CD14-positive monocyte (primary cell): ENCODE measurements at regions not wholly inside any gene's neighbourhood (a gene's known extent, or its start where the extent isn't known, plus 50 kb on each side); places are given as distances from the start of the nearest gene placed in this dataset.

Source experiments
- DNase-seq, 3 donors: peaks; one replicate each; pipeline ENCODE4 v3.0.0-alpha.2; 2011 to 2022
- H2AFZ ChIP-seq: 2 replicates; pipeline ENCODE4 v1.6.0; 2012; ENCODE audit warnings: mild to moderate bottlenecking, low read depth, low read length, inconsistent platforms; ENCODE audit not compliant: insufficient read depth, poor library complexity, severe bottlenecking
- H3K27ac ChIP-seq, 2 donors: 1 replicate in 1 of 2; 2 replicates in 1 of 2; pipeline ENCODE4 v1.5.1; 2012 to 2013; ENCODE audit warnings: low read length in 2 of 2, control low read depth in 1 of 2, inconsistent platforms in 1 of 2, low read depth in 1 of 2, mild to moderate bottlenecking in 1 of 2
- H3K27me3 ChIP-seq, 2 donors: one replicate each; pipeline versions ENCODE4 v1.6.0 to v1.6.1; 2011 to 2013; ENCODE audit warnings: low read length in 2 of 2; ENCODE audit not compliant: control insufficient read depth in 2 of 2, insufficient read depth in 2 of 2
- H3K36me3 ChIP-seq, 2 donors: replicated peaks in 1 of 2; 1 replicate in 1 of 2; 2 replicates in 1 of 2; pipeline versions ENCODE4 v1.5.1 to v1.6.1; 2012 to 2013; ENCODE audit warnings: low read length in 2 of 2, control low read depth in 1 of 2, inconsistent platforms in 1 of 2, mild to moderate bottlenecking in 1 of 2; ENCODE audit not compliant: insufficient read depth in 2 of 2, control insufficient read depth in 1 of 2
- H3K4me1 ChIP-seq, 2 donors: 1 replicate in 1 of 2; 2 replicates in 1 of 2; pipeline versions ENCODE4 v1.5.1 to v1.6.1; 2012 to 2013; ENCODE audit warnings: low read length in 2 of 2, control low read depth in 1 of 2, inconsistent platforms in 1 of 2, mild to moderate bottlenecking in 1 of 2, moderate library complexity in 1 of 2; ENCODE audit not compliant: insufficient read depth in 2 of 2, control insufficient read depth in 1 of 2
- H3K4me2 ChIP-seq: replicated peaks from 2 replicates; pipeline ENCODE3; 2012; ENCODE audit warnings: low read length, moderate library complexity, mild to moderate bottlenecking; ENCODE audit not compliant: poor library complexity, severe bottlenecking; ENCODE audit errors: extremely low read depth
- H3K4me3 ChIP-seq, 3 experiments: fragments of 200-600 bp in 1 of 3; sonication (generic) in 1 of 3; replicated peaks in 1 of 3; 1 replicate in 2 of 3; 2 replicates in 1 of 3; pipeline ENCODE4 v1.5.1; 2011 to 2013; ENCODE audit warnings: low read length in 3 of 3, mild to moderate bottlenecking in 3 of 3, control low read depth in 2 of 3, low read depth in 2 of 3, inconsistent platforms in 1 of 3, moderate library complexity in 1 of 3
- H3K79me2 ChIP-seq: 2 replicates; pipeline ENCODE4 v1.6.0; 2012; ENCODE audit warnings: mild to moderate bottlenecking, control low read depth, inconsistent platforms, low read length, moderate library complexity; ENCODE audit not compliant: insufficient read depth
- H3K9ac ChIP-seq: 2 replicates; pipeline ENCODE4 v1.6.0; 2017; ENCODE audit warnings: low read length, mild to moderate bottlenecking; ENCODE audit not compliant: insufficient read depth, poor library complexity, severe bottlenecking
- H3K9me3 ChIP-seq, 2 donors: replicated peaks in 1 of 2; 1 replicate in 1 of 2; 2 replicates in 1 of 2; pipeline versions ENCODE4 v1.5.1 to v1.6.1; 2012 to 2013; ENCODE audit warnings: low read length in 2 of 2, control low read depth in 1 of 2; ENCODE audit not compliant: control insufficient read depth in 1 of 2, insufficient read depth in 1 of 2
- H4K20me1 ChIP-seq: 2 replicates; pipeline ENCODE4 v1.6.0; 2012; ENCODE audit warnings: mild to moderate bottlenecking, low read length, control low read depth, moderate library complexity; ENCODE audit not compliant: insufficient read depth
- H3K27ac Mint-ChIP-seq, 7 donors: one replicate each; pipeline ENCODE4 v1.8.0; 2020; ENCODE audit warnings: mild to moderate bottlenecking in 7 of 7, mixed read lengths in 7 of 7, moderate library complexity in 6 of 7, inconsistent platforms in 2 of 7
- H3K27me3 Mint-ChIP-seq, 3 donors: one replicate each; pipeline ENCODE4 v1.8.0; 2021 to 2022; ENCODE audit warnings: low read depth in 3 of 3, mild to moderate bottlenecking in 3 of 3, mixed read lengths in 3 of 3, moderate library complexity in 3 of 3, inconsistent platforms in 1 of 3
- H3K36me3 Mint-ChIP-seq, 2 donors: one replicate each; pipeline ENCODE4 v1.8.0; 2020; ENCODE audit warnings: mixed read lengths in 2 of 2, inconsistent platforms in 1 of 2, mild to moderate bottlenecking in 1 of 2
- H3K4me1 Mint-ChIP-seq: one replicate; pipeline ENCODE4 v1.8.0; 2020; ENCODE audit warnings: mild to moderate bottlenecking, mixed read lengths
- H3K4me3 Mint-ChIP-seq, 2 donors: one replicate each; pipeline ENCODE4 v1.8.0; 2020; ENCODE audit warnings: mild to moderate bottlenecking in 2 of 2, mixed read lengths in 2 of 2, moderate library complexity in 1 of 2
- H3K9me3 Mint-ChIP-seq, 7 donors: one replicate each; pipeline ENCODE4 v1.8.0; 2020 to 2022; ENCODE audit warnings: mixed read lengths in 7 of 7, mild to moderate bottlenecking in 6 of 7, moderate library complexity in 6 of 7, inconsistent platforms in 2 of 7
- CTCF ChIP-seq: fragments of 200-600 bp; IDR thresholded peaks from one replicate; pipeline ENCODE4 v1.8.0; 2022; ENCODE audit warnings: antibody characterized with exemption, mild to moderate bottlenecking
- WGBS: methylation state at CpG from one replicate; pipeline ENCODE4 v1.1.5; 2013; ENCODE audit warnings: missing lambda C conversion rate; ENCODE audit not compliant: insufficient coverage; 5-methylcytosine and 5-hydroxymethylcytosine counted together
- intact Hi-C, 2 donors: fragments of 100-400 bp; cut with micrococcal nuclease; formaldehyde crosslinking; loops; one replicate each; pipeline versions ENCODE4 v1.15.0 to v1.15.1; 2023

DNA sequence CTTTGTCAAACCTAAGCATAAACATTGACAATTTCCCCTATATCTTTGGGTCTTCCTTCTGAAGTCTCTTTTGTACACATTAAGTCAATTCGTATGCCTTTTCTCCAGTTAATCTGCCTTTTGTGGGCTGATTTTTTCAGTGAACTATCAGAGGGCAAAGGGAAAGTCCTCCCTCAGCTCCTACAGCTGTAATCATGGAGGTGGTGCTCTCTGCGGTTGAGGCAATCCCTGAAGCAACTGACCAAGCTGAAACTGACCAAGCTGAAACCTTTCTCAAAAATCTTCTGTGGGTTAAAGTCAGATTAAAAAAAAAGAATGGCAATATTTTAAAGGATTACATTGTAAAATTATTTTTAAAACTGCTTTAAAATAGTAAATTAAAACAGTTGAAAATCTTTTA lies 105.8 kb upstream of the DNAJC10 start:
- intact Hi-C loops, result no loop called here
- no peak overlapping the region for H3K4me3 Mint-ChIP-seq
- peaks cover 0 to 16% of the 10 kb centered on the region in 2 donors for H3K9me3 ChIP-seq
- no peaks in the 10 kb centered on the region for H3K27me3 ChIP-seq
- no CpG with 5 or more reads among the region's 2 CpGs for WGBS
- H2AFZ ChIP-seq, result no peak overlapping the region
- no peak overlapping the region for H3K4me3 ChIP-seq
- no peak for DNase-seq
- no peaks in the 10 kb centered on the region for H3K36me3 Mint-ChIP-seq
- H3K36me3 ChIP-seq, result no peaks in the 10 kb centered on the region
- H3K79me2 ChIP-seq, result no peaks in the 10 kb centered on the region
- peaks cover 11 to 17% (median 15%) of the 10 kb centered on the region in 7 donors for H3K9me3 Mint-ChIP-seq
- H3K27me3 Mint-ChIP-seq, result no peaks in the 10 kb centered on the region
- no peak overlapping the region for H3K4me2 ChIP-seq
- no peaks in the 10 kb centered on the region for H4K20me1 ChIP-seq
- H3K4me1 ChIP-seq, result peaks cover 8 to 9% of the 10 kb centered on the region in 2 donors
- H3K4me1 Mint-ChIP-seq, result peaks cover 15% of the 10 kb centered on the region
- no peak overlapping the region for H3K9ac ChIP-seq
- H3K27ac Mint-ChIP-seq, result no peak overlapping the region
- no peak for TF ChIP-seq CTCF
- H3K27ac ChIP-seq, result no peak overlapping the region

- Mint-ChIP-seq H3K27me3 (no peaks in the 10 kb centered on the region), H3K27ac (no peak overlapping the region), H3K9me3 (peaks cover 11 to 17% (median 15%) of the 10 kb centered on the region in 7 donors), H3K36me3 (no peaks in the 10 kb centered on the region), H3K4me3 (no peak overlapping the region), H3K4me1 (peaks cover 15% of the 10 kb centered on the region)
- H2AFZ ChIP-seq, result no peak overlapping the region
- H3K4me2 ChIP-seq, result no peak overlapping the region
- H3K9ac ChIP-seq, result no peak overlapping the region
- no peak overlapping the region for H3K27ac ChIP-seq
- no peak for TF ChIP-seq CTCF
- H4K20me1 ChIP-seq, result no peaks in the 10 kb centered on the region
- no peaks in the 10 kb centered on the region for H3K27me3 ChIP-seq
- H3K4me1 ChIP-seq, result peaks cover 8 to 9% of the 10 kb centered on the region in 2 donors
- H3K36me3 ChIP-seq, result no peaks in the 10 kb centered on the region
- H3K4me3 ChIP-seq, result no peak overlapping the region
- 100% methylated on average over 1 of the region's 3 CpGs for WGBS
- intact Hi-C loops, result no loop called here
- no peaks in the 10 kb centered on the region for H3K79me2 ChIP-seq
- peaks cover 0 to 16% of the 10 kb centered on the region in 2 donors for H3K9me3 ChIP-seq
- no peak for DNase-seq
Measured at GRCh38 chr2:182611009-182611408, 105.0 kb upstream of the DNAJC10 start.
